GM18519 (cell line): ENCODE measurements at regions not wholly inside any gene's neighbourhood (a gene's known extent, or its start where the extent isn't known, plus 50 kb on each side); places are given as distances from the start of the nearest gene placed in this dataset.
"Not testable (repeated sequence)": the region's sequence is repeated elsewhere in the genome, so short reads cannot be mapped to it uniquely, and the experiment has no call there.

Experiments
- ATAC-seq: cut with Tn5 transposase; IDR thresholded peaks from one replicate; pipeline ENCODE4 v1.9.1; 2021; ENCODE audit warnings: mild to moderate bottlenecking, moderate library complexity; ENCODE audit not compliant: unreplicated experiment, low FRiP score

- ATAC-seq, result no peak
Observed at GRCh38 chr4:103324811-103325210, 126.7 kb upstream of the CENPE start.

DNA sequence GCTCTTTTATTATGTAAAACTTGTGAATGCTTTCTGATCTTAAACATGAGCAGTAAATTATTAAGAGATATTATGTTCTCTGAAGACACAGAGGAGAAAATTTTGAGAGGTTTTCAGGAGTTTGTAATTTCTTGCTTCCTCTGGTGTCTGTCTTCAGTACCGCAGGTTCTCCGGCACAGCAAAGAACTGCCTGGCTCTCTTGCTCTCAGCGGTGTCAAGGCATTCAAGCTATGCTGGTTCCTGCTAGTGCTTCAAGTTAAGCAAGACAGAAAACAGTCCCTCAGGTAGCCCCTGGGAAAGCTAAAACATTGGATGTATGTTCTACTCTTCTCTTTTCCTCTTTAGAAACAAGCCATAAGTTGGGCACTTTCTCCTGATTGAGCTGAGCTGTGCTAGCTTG, 120.2 kb upstream of the CENPE start:
- no peak for ATAC-seq

GRCh38 chr4:103308248-103308561, 110.1 kb upstream of the CENPE start:
- no peak for ATAC-seq

DNA sequence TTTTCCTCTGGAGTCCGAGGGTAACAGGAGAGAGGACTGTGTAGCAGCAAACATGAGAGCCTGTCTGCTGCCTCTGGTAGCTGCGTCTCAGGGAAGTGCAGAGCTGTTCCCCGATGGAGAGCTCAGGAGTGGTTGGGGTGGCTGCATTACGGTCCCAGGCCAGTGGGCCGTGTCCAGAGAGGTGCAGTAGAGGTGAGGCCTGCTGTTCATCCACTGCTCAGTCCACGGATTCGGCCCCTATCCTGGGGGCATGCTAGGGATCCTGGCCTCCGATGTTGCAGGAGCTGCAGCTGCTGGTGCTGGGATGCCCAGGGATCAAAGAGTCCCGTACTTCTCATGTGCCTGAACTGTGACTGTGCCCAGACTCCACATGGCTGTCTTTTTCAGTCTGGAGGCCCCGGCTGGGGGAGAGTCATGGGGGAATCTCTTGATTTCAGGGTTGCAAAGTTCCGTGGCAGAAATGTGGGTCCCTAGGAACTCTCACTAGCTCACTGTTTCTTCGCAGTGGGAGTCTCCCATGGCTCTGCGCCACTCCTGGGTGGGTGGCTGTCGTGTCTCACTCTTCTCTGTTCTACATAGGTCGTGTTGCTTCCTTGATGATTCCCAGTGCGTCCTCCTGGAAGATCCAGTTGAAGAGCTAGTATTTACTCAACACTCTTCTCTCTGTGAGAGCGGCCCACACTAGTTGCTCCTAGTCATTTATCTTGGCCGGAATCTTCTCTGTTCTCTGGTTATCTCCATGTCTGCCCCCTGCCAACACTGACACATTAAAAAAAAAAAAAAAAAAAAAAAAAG, 109.5 kb upstream of the CENPE start:
- no peak for ATAC-seq

DNA sequence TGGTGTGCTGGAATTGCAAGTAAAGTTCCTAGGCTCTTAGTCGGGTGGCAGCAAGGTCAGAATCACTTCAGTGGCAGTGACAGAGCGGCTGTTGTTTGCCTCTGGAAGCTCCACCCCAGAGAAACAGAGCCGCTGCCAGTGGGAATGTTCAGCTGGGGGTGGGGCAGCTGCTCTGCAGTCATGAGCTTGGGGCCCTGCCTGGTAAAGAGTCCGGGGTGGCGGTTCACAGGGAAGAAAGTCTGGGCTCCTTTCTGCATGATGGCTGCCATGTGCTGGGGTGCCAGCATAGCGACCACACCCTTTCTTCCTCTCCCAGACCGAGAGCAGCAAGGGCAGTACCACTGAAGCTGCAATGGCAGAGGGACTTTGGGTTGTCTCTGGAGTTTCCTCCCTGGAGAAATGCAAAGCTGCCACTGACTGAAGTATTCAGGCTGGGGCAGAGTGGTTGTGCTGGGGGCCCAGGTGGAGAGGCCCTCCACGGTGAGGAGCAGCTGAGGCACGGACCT, 108.8 kb upstream of the CENPE start:
- no peak for ATAC-seq

DNA sequence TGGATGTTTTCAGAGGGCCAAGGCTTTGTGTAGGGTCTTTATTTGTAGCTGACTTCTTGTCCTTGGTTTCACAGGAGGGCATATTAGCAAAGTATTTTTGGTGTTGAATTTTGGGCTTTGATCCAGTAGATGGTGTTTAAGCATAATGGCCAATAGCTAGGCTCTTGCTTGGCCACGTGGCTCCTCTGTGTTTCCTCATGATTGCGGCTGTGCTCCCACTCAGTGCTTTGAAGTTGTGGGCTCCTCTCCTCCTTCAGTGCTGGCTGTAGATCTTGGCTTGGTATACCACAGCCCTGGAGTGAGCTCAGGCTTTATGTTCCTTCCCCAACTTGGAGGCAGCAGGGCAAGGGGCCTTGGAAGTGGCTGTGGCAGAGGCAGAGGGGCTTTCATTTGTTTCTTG, 107.2 kb upstream of the CENPE start:
- no peak for ATAC-seq

DNA sequence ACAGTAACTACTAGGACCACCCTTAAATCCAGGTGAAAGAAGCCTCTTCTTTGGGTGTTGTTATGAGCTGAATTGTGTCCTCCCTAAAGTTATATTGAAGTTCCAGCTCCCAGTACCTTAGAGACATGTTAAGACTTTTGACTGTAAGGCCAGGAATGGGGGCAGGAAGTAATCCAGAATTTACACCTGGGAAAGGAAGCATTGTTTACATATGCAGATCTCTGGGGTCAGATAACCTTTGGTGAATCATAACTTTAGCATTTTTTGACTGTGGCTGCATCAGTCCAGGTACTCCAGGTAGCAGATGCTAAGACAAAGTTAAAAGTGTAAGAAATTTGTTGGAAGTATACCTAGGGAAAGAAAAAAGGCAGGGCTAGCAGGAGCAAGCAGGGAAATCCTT, 104.9 kb upstream of the CENPE start:
- ATAC-seq, result no peak

DNA sequence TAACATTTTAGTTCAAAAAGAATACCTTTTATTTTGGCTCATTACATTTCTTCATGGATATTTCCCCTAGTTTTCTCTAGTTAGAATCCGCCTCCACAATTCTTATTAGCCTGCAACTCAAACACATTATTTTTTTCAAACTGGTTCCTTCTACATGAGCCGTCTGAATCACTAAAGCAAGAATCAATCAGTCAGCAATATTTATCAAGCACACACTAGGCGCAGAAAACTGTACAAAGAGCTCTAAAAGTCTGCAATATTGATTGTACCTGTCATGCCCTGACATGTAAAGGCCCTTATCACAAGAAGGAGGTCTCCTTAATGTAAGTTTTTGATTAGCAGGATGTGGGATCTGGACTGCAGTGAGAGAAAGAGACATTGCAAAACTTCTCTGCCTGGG, 94.8 kb upstream of the CENPE start:
- no peak for ATAC-seq

DNA sequence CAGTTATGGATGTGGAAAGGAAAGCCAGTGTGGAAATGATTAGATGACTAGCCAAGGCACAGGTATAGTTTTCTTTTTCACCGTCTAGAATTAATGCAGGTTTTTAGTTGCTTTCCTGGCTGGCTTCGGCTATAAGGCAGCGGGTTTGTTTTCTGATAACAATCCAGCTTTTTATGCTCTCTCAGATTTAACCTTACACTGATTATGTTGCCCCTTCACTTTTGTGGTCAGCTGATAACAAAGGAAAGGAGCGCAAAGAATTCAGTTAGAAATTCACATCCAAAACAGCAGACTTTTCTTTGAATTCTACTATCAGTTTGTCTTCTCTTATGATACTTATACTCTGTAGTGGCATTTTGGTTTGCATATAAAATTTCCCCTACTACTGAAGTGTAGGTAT, 94.2 kb upstream of the CENPE start:
- ATAC-seq, result no peak

DNA sequence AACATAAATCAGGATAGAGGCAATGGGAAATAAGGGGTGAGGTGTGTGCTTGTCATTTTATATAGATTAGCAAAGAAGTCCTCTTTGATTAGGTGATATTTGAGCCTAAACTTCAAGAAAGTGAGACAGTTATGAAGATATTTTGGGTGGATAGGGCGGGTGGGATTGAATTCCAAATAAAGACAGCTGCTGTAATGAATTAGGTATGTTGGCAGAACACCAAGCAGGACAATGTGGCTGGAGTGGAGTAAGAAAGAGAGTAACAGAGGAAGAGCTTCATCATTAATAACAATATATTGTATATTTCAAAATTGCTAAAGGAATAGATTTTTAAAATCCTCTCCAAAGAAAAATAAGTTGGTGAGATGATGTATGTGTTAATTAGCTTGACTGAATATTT, 91.0 kb upstream of the CENPE start:
- no peak for ATAC-seq

GRCh38 chr4:103272174-103272573, 74.0 kb upstream of the CENPE start:
- ATAC-seq, result no peak

DNA sequence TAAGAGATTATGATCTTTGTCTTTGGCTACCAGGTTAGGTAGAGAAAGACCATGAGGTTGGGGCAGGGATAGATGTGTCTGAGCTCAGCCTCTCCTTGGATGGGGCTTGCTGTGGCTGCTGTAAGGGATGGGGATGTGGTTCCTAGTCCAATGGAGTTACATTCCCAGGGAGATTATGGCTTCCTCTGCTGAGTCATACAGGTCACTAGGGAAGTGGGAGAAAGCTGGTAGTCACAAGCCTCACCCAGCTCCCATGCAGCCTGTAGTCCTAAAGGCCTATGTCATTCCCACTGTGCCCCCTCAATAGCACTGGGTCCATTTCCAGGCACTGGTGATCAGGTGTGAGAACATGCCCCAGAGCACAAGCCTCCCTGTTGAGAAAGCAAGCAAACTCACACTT, 70.6 kb upstream of the CENPE start:
- no peak for ATAC-seq

DNA sequence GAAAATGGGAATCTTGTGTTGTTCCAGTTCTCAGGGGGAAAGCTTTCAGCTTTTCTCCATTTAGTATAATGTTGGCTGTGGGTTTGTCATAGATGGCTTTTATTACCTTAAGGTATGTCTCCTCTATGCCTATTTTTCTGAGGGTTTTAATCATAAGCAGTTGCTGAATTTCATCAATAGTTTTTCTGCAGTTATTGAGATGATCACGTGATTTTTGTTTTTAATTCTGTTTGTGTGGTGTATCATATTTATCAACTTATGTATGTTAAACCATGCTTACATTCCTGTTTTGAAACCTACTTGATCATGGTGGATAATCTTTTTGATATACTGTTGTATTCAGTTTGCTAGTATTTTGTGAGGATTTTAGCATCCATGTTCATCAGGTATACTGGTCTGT, 66.8 kb upstream of the CENPE start:
- ATAC-seq, result no peak

GRCh38 chr4:103256068-103256467, 57.9 kb upstream of the CENPE start:
- not testable (repeated sequence) for ATAC-seq
